GM18858 (cell line): ENCODE measurements at regions not wholly inside any gene's neighbourhood (a gene's known extent, or its start where the extent isn't known, plus 50 kb on each side); places are given as distances from the start of the nearest gene placed in this dataset.
"Not testable (repeated sequence)": the region's sequence is repeated elsewhere in the genome, so short reads cannot be mapped to it uniquely, and the experiment has no call there.

ENCODE experiments used
- ATAC-seq: cut with Tn5 transposase; IDR thresholded peaks from one replicate; pipeline ENCODE4 v1.9.1; 2021; ENCODE audit not compliant: unreplicated experiment

DNA sequence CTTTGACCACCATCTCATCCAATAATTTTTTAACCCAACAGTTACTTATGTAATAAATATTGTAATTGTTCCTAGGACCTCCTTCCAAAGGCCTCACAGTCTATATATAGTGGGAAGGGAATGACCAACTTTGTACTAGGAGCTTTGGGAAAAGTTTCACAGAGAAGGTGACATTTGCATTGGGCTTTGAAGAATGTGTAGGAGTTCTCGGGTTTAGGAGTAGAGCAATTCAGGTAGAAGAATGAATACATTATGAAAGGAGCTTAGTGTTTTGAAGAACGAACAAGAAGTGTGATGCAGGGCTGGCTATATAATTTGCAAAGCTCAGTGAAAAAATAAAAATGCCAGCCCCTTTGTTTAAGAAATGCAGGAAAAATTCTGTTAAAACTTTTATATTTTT is 330.4 kb upstream of the DEPDC1 start:
- ATAC-seq = no peak

GRCh38 chr1:68828013-68828412 is 331.1 kb upstream of the DEPDC1 start:
- ATAC-seq = no peak

DNA sequence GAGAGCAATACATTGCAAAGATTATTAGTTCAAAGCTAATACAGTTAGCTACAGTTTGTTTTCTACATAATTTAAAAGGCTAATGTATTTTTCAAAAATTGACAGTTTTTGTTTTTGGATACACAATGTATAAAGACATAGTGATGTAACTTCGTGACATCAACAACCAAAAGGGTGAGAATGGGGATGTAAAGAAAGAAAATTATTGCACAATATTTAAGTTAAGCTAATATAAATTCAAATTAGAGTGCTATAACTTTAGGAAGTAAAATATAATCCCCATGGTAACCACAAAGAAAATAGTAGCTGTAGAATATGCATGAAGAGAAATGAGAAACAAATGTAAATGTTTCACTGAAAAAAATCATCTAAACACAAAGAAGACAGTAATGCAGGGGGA is 334.4 kb upstream of the DEPDC1 start:
- ATAC-seq = no peak

DNA sequence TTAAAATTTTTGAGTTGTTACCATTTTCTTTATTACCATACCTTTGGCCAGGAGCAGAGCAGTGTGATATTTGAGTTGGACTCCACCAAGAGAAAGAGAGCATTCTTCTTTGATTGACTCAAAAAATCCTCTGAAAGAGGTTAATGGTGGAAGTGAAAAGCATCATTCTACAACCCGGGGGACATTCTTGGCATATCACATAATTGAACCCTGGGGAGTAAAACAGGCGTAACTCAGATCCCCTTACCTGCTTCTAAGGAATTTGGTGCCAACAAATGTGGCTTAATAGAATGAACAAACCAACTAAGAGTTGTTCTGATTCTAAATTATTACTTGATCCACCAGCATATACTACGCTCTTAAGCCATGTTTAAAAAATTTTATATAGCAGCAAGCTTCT is 351.1 kb upstream of the DEPDC1 start:
- no peak for ATAC-seq

GRCh38 chr1:68868606-68869005 is 371.7 kb upstream of the DEPDC1 start:
- ATAC-seq = no peak

DNA sequence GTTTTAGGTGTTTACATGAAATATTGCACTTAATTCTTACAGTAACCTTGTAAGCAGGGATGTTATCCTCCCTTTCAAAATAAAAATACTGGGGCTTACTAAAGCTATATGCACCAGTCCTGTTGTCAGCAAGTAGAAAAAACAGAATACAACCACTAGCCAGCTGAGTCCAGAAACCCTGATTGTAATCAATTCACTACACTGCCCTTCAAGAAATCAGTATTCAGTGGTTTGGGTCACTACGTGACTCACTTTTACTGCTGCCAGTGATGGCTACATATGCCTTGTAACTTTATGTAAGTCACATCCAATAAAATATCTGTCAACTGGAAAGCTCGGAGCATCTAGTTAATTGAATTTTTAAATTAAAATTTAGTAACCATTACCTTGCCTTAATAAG is 376.3 kb upstream of the DEPDC1 start:
- ATAC-seq = no peak

GRCh38 chr1:68881330-68882194 is 384.7 kb upstream of the DEPDC1 start:
- not testable (repeated sequence) for ATAC-seq

DNA sequence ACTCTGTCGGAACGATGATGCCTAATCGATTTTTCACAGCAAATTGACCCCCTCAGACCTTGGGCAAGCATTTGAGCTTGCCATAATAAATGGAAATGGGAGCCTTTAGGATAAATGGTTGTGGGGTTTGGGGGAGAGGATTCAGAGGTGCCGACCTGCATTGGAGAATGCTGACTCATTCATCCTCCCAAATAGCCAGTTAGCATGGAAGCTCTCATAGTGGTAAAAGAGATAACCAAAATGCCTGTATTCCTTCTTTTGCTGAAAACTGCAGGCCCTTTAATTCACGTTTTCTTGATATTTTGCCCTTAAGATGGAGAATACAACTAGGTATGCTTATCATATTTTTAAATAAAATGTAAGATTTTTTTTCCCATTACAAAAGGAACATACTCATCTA is 392.6 kb upstream of the DEPDC1 start:
- ATAC-seq = no peak

GRCh38 chr1:68890736-68891135 is 393.9 kb upstream of the DEPDC1 start:
- ATAC-seq = no peak

- no peak for ATAC-seq
Measured at GRCh38 chr1:68904477-68904876, 407.6 kb upstream of the DEPDC1 start.

DNA sequence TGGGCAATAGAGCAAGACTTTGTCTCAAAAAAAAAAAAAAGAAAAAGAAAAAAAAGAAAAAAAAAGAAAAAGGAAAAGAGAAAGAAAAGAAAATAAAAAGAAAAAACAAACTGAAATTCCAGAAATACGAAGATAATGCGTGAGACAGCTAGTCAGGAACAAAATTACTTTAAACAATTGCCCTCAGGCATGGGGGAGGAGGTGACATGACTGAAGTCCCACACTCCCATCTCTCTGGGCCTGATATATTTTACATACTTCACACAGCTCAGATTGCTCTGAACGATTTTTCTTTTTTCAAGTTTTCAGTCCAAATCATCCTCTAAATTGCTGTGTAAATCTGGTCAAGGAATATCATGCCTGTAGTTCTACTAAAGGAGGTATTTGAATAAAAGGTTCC is 409.5 kb upstream of the DEPDC1 start:
- no peak for ATAC-seq

DNA sequence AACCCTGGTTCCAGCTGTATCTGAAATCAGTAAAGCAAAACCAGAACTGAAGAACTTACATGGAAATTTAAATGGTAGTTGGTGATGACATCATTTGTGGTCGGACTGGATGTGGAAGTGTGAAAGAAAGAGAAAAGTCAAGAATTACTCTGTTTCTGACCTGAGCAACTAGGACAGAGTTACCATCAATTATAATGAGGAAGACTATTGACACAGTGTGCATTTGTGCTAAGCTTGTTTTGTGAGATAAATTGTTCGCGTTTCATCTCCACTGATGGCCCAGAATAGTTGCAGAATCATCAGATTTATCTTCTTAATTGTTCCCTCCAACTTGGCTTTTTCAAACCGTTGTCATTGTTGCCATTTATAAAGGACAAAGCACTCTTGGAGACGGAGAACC is 410.6 kb upstream of the DEPDC1 start:
- ATAC-seq = no peak

DNA sequence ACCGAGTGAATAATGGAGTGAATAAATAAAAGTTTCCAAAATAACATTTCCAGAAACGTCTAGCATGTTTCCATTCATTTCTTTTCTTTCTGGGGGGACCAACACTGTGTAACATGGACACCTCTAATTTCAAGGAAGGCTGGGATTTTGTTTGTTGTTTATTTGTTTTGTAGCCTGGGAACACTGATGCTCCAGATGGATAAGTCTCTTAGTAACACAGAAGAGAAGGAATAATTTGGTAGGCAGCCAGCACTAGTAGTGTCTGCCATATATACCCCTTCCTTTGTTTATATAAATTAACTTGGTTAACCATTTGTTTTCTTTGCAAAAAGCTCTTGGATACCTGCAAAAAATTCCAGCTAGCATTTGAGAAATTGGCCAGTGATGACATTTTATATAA is 411.4 kb upstream of the DEPDC1 start:
- ATAC-seq = no peak

- no peak for ATAC-seq
Measured at GRCh38 chr1:68916221-68916902, 419.5 kb upstream of the DEPDC1 start.

DNA sequence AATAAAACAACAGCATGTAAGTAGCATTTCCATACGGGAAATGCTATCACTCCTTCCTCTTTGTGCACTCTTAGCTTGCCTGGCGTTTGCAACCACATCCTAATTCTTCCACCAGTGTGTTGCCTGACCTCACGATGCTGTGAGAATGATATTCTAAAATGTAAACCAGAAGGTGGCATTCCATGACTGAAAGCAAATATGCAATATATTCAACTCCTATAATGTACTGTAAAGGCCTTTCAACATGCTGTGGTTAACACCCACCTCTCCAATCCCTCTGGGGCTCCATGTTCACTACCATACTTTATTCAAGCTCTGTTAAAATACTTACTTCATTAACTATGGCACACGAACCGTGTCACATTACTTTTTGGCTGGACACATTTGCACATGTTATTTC is 420.6 kb upstream of the DEPDC1 start:
- no peak for ATAC-seq

DNA sequence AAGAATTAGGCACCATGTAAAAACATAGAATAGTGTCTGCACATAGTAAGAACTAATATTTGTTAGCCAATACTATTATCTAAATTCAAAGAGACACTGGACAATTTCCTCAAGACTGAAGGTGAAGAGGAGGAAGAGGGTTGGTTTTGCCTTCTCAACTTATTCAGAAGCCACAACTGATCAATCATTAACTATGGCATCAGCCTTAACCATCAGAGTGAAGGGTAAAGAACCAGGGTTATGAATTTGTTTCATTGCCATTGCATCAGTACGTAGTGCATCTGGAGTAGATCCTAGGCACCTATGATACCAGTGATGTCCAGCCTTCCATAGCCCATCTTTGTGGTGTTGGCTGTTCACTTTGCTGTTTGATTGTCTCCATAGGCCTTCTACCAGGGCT is 421.7 kb upstream of the DEPDC1 start:
- ATAC-seq = no peak

DNA sequence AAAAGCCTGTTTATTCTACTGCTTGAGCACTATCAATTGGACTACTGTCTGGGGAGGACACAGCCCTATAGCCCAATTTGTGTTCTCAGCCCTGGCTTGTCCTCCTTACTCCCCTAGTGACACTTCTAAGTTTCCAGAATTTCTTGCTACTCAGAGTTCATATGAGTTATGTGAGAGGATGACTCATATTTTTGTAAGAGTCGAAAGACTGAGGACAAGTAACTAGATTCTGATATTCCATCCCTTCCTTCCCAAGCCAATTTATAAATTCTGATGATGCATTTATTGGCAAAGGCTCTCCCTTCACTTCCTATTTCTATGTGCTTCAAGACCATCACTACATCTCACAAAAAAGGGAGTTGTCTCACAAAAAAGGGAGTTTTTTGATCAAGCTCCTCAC is 422.2 kb upstream of the DEPDC1 start:
- ATAC-seq = no peak

DNA sequence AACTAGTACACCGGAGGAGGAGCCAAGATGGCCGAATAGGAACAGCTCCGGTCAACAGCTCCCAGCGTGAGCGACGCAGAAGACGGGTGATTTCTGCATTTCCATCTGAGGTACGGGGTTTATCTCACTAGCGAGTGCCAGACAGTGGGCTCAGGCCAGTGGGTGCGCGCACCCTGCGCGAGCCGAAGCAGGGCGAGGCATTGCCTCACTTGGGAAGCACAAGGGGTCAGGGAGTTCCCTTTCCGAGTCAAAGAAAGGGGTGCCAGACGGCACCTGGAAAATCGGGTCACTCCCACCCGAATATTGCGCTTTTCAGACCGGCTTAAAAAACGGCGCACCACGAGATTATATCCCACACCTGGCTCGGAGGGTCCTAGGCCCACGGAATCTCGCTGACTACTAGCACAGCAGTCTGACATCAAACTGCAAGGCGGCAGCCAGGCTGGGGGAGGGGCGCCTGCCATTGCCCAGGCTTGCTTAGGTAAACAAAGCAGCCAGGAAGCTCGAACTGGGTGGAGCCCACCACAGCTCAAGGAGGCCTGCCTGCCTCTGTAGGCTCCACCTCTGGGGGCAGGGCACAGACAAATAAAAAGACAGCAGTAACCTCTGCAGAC is 426.7 kb upstream of the DEPDC1 start:
- ATAC-seq = not testable (repeated sequence)

DNA sequence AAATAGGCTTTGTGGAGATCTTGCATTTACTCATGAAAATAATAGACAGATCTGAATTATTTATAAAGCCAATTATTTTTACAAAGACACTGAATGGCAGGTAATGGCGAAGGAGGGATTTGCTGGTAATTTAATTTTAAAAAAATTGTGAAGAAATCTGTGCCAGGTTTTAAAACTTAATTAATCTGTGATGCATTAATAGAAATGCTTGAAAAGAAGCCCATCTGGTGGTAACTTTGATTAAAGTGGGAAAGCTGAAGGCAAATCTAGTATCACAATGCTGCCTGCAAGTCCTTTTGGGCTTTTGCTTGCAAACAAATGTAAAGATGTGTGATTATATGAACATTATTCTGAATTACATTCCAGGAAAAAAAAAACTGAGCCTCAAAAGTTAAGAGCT is 433.2 kb upstream of the DEPDC1 start:
- ATAC-seq = no peak

- no peak for ATAC-seq
Measured at GRCh38 chr1:68936530-68936929, 439.6 kb upstream of the DEPDC1 start.

- ATAC-seq = no peak
Measured at GRCh38 chr1:68938051-68938666, 441.3 kb upstream of the DEPDC1 start.

DNA sequence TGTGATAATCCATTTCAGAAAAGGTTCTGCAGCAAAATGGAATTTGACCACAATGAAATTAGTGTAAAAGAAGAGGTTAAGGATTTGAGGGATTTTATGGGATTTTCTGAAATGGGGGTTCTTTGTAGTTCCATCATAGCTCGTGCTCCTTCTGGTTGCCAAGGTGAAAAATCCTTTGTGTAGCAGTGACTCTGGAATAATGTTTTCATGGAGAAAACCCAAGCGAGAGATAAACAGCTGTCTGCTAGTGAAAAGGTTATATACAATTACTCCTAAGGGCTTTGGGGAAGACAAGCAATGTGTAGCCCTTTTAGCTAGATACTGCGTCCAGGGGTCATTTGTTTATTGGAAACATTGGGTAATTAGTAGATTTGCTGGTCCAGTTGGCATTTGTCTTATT is 453.2 kb upstream of the DEPDC1 start:
- ATAC-seq = no peak
